ENCODE measurements at regions not wholly inside any gene's neighbourhood (a gene's known extent, or its start where the extent isn't known, plus 50 kb on each side); places are given as distances from the start of the nearest gene placed in this dataset.

- no peak for TF ChIP-seq CTCF (optimal IDR thresholded peaks at IDR 0.05 in 1 of 3, IDR thresholded peaks at IDR 0.05 in 1 of 3, conservative IDR thresholded peaks at IDR 0.05 in 1 of 3; ENCODE audit: extremely low read depth in 1 of 3, insufficient read depth in 2 of 3, low read length in 3 of 3)
- no peak for TF ChIP-seq EZH2 (IDR thresholded peaks at IDR 0.05; ENCODE audit: low read length)
These were observed 76.4 kb downstream of the OAT start for GRCh38 chr10:124342136-124342820.
